GM12891 (cell line): ENCODE measurements at regions not wholly inside any gene's neighbourhood (a gene's known extent, or its start where the extent isn't known, plus 50 kb on each side); places are given as distances from the start of the nearest gene placed in this dataset.
"Not testable (repeated sequence)": the region's sequence is repeated elsewhere in the genome, so short reads cannot be mapped to it uniquely, and the experiment has no call there.

Experiments
- DNase-seq: peaks from one replicate; pipeline ENCODE4 v3.0.0; 2011; ENCODE audit warnings: low spot score; ENCODE audit not compliant: insufficient read length
- FAIRE-seq: peaks from 2 replicates; lab custom pipeline; 2011; peaks lifted over from hg19 to GRCh38; lab: Jason Lieb, UNC
- PAX5 ChIP-seq: IDR thresholded peaks from 2 replicates; pipeline ENCODE4 v1.6.1; 2011; ENCODE audit warnings: low read length, moderate library complexity, mild to moderate bottlenecking; ENCODE audit not compliant: insufficient read depth, severe bottlenecking
- POLR2A ChIP-seq: IDR thresholded peaks from 2 replicates; pipeline ENCODE4 v1.6.1; 2011; ENCODE audit warnings: low read depth, low read length, control low read depth
- POLR2AphosphoS5 ChIP-seq: IDR thresholded peaks from 2 replicates; pipeline ENCODE4 v1.6.1; 2011; ENCODE audit warnings: low read depth, low read length, control low read depth
- POU2F2 ChIP-seq: IDR thresholded peaks from 2 replicates; pipeline ENCODE4 v1.6.1; 2011; ENCODE audit warnings: low read depth, mild to moderate bottlenecking, control low read depth, low read length, moderate library complexity
- SPI1 ChIP-seq: IDR thresholded peaks from 2 replicates; pipeline ENCODE4 v1.6.1; 2011; ENCODE audit warnings: low read depth, low read length, control low read depth
- TAF1 ChIP-seq: IDR thresholded peaks from 2 replicates; pipeline ENCODE4 v1.6.1; 2011; ENCODE audit warnings: low read depth, low read length, control low read depth

DNA sequence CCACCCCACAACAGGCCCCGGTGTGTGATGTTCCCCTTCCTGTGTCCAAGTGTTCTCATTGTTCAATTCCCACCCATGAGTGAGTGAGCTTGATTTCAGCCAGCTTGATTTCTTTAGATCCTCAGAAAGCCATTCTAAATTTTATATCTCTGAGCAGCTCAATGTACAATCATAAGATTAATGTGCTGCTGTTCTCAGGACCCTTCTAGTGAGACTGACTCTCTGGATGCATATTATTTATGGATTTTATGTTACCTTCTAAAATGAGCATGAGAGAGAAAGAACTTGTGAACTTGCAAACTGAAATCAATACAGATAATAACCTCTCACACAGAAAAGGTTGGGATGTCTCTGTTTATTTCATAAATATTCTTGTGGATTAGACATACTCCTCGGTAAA is 1133.5 kb upstream of the TMPRSS15 start:
- FAIRE-seq, result no peak
- no peak for DNase-seq
- no peak for TF ChIP-seq POLR2A

DNA sequence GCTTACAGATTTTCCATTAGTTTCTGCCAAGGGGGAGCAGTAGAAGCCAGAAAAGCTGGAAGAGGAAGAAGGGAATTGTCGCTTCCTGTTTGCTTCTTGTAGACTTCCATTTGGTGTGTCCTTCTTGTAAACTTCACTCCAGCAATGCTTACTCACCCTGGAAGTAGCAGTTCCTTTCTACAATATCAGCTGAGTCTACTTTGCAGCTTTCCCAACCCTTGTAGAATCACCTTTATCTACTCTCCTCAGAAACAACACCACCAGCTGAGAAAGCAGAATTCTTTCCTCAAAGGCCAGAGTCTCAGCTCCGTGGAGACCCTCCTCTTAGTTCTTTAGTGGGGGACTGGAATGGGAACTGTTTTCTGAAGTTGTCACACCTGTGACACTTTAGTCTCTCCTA is 1136.7 kb upstream of the TMPRSS15 start:
- TF ChIP-seq SPI1 (no peak), POU2F2 (no peak), POLR2A (no peak), POLR2AphosphoS5 (no peak), PAX5 (no peak), TAF1 (no peak)
- FAIRE-seq (no peak), DNase-seq (no peak)

DNA sequence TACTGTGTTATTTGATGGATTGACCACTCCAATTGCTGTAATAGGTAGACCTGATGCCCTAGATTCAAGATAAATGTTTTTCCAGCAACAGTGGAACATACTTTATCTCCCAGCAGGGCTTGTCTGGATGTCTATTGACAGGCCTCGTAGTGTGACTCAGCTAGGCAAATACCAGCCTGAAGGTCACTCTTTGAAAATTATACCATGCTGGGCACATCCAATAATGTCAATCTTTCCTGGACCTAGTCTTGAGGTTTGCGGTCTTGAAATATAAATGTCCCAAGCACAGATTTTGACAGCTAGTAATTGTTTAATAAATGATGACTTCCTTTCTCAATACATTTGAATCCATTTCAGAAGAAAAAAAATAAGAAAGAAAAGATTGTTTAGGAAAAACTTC is 1138.0 kb upstream of the TMPRSS15 start:
- no peak for FAIRE-seq
- DNase-seq, result no peak
- TF ChIP-seq POLR2AphosphoS5 (no peak), TAF1 (no peak), POLR2A (no peak), POU2F2 (no peak), SPI1 (no peak), PAX5 (no peak)

DNA sequence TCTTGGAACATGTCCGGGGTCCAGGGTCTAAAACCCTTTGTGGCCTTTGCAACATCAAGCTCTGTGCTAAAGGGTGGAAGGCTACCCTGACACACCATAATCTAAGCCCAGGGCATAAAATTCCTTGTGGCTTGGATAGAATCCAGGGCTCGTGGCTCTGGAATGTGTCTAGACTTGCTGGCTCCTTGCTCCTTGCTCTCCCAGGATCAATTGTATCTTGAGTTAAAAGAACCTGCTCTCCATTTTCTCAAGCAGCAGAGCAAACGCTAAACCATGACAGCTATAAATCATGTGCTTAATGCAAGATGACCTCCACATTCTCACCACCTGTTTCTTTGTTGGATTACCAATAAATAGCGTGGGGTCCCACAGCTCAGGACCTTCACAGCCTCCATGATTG is 1140.9 kb upstream of the TMPRSS15 start:
- DNase-seq, FAIRE-seq: not testable (repeated sequence)

DNA sequence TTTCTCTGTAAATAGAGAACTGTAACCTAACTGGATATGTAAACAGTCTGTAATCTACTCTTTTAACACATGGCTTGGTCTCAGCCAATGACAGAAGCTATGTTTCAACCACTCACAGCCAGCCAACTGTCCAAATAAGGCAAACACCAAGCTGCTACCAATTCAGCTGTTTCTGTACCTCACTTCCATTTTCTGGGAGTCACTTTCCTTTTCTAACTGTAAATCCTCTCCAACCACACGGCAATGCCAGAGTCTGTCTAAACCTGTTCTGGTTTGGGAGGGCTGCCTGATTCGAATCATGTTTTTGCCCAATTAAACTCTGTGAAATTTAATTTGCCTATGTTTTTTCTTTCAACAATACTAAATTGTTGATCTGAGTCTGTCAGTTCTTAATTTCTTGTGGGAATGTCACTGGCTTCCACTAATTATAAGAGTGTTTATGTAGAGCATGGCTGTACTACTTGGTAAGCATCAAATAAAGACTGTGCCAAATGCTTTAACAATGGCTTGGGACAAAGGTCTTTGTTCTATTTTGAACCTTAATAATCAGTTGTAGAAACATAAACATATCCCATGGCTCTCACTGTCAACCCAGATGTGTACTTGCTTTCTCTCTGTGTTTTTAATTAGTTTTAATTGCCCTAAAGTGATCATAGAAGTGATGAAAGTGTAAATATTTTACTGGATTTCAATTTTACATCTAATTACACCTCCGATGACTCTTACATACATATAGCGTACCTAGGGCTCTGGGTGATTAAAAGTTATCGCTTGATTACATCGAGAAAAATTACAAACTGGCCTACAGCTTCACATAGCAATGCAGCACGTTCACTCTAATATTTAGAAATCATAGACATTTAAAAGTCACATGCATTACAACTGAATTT is 1144.6 kb upstream of the TMPRSS15 start:
- FAIRE-seq (no peak), DNase-seq (no peak)
- TF ChIP-seq POU2F2 (no peak), POLR2AphosphoS5 (no peak)

DNA sequence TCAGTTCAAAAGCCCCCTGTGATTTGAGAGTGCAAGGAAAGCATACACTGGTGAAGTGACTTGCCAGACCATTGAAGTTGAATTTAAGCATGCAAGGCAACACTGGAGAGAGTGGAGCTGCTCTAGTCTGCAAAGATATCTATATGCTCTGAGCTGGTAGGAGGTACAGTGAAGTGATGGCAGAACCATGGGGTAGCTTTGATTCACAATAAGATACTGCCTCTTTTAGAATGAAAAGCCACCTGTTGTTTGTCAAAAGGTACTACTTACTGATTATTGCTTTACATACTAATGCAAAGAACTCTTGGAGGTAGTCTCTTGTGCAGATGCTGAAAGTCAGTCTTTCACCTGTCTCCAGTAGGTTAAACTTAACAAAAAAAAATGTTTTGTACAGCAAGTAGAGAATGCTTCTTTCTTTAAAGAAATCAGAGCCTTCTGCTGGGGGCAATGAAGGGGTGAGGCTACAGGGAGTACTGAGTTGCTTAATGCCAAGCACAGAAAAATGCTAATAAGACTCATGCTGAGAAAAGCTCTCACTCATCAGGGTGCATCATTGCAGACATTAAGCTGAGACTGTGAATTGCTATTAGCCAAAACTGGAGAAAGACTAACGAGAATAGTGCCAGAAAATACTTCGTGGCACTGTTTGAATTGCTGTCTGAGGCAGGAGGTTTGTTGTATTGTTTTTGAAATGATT is 1150.5 kb upstream of the TMPRSS15 start:
- DNase-seq (no peak), FAIRE-seq (no peak)
- no peak for TF ChIP-seq SPI1
- TF ChIP-seq PAX5, result no peak
- TF ChIP-seq POLR2AphosphoS5, result no peak
- TF ChIP-seq POLR2A, result no peak

DNA sequence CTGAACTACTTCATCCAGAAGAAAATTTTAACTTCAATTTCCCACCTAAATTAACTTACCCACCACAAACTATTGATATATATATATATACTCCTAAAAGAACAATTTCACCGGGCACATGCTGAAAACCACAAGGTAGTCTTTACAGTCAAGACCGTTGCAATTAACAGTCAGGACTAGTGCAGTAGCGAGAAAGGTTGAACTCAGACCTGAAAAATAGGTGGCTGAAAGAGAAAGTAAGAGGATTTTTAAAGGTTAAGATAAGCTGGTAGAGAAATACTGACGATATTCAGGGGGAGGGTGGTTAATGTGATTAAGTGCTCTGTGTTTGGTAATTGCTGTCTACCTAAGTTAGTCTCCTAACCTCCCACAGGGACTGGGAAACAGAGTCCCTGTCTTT is 1153.5 kb upstream of the TMPRSS15 start:
- TF ChIP-seq POU2F2, result no peak
- no peak for TF ChIP-seq SPI1
- TF ChIP-seq PAX5, result no peak
- TF ChIP-seq TAF1, result no peak
- TF ChIP-seq POLR2AphosphoS5, result no peak
- TF ChIP-seq POLR2A, result no peak
- DNase-seq (no peak), FAIRE-seq (no peak)

DNA sequence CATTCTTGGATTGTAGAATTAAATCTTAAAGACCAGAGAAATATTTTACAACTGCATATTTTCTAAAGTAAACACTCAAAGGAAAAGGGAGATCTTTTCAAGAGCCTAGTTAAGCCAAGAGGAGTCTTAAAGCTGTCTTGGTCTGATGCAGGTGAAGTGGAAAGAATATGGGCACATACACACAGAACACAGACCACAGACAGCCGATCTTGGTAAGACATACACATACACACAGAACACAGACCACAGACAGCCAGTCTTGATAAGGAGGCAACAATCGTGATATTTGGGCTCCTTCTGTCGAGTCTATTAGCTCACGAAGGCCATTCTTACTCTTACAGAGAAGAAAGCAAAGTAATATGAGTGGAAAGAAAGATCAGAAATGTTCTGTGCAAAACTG is 1153.9 kb upstream of the TMPRSS15 start:
- FAIRE-seq, result no peak

DNA sequence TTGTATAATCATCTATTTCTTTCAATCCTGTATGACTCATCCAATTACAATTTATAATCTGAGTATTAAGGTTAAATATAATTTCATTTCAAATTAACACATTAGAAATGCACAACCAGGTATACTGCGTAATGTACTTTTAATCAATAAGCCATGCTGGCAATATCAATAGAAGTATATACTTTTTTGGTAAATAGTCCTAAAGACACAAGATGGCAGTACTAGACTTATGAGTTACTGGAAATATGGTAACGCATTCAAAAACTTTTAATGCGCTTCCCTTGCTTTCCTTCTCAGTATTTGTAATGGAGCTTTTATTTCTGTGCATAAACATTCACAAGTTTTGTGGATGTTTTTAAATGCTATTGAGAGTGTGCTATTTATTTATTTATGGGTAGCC is 1162.0 kb upstream of the TMPRSS15 start:
- TF ChIP-seq SPI1 (no peak), TAF1 (no peak), POLR2AphosphoS5 (no peak), POLR2A (no peak), POU2F2 (no peak)
- FAIRE-seq (no peak), DNase-seq (no peak)

More for the DNA sequence above, 1153.9 kb upstream of the TMPRSS15 start:
- TF ChIP-seq POU2F2, result no peak
- no peak for TF ChIP-seq POLR2AphosphoS5
- TF ChIP-seq POLR2A, result no peak
- TF ChIP-seq SPI1, result no peak
- no peak for TF ChIP-seq PAX5
- TF ChIP-seq TAF1, result no peak
- no peak for DNase-seq

DNA sequence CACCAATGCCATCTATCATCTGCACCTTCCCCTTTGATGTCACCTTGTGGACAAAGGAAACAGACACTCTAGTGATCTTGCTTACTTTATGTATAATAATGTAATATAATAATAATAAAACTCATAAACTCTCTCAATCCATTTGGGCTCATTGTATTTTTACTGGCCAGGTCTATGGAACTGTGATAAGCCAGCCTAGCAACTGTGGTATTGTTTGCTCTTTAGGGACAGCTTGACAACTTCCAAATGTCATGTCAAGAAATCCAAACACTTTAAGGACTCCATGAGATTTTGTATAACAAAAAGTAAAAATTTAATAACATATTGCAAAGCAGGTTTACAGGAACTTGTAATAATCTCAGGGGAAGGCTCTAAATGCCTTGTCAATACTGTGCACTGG is 1163.4 kb upstream of the TMPRSS15 start:
- DNase-seq (no peak), FAIRE-seq (no peak)
- no peak for TF ChIP-seq SPI1
- TF ChIP-seq POLR2A, result no peak
- TF ChIP-seq PAX5, result no peak
- no peak for TF ChIP-seq TAF1
- no peak for TF ChIP-seq POU2F2
- TF ChIP-seq POLR2AphosphoS5, result no peak

DNA sequence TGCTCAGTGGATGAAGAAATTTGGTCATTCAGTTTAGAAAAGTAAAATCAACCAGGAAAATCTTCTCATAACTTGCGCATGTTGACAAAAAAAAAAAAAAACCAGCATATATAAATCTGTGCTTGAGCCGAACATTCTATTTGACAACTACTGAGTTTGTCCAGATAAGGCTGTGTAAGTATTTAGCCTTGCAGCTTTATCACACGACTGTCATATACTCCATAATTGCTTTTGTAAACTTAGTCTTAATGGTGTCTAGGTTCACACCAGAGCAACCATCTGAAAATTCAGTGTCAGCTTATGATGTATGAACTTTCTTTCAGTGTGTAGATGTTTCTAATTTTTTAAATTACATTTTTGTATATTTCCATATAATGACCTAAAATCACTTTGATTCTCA is 1173.8 kb upstream of the TMPRSS15 start:
- FAIRE-seq (no peak), DNase-seq (no peak)
- TF ChIP-seq TAF1, result no peak
- TF ChIP-seq POLR2AphosphoS5, result no peak
- TF ChIP-seq POLR2A, result no peak
- TF ChIP-seq PAX5, result no peak
- no peak for TF ChIP-seq POU2F2
- no peak for TF ChIP-seq SPI1
